HG02623 (cell line): ENCODE measurements at regions not wholly inside any gene's neighbourhood (a gene's known extent, or its start where the extent isn't known, plus 50 kb on each side); places are given as distances from the start of the nearest gene placed in this dataset.
"Not testable (repeated sequence)": the region's sequence is repeated elsewhere in the genome, so short reads cannot be mapped to it uniquely, and the experiment has no call there.

Source experiments
- ATAC-seq: cut with Tn5 transposase; IDR thresholded peaks from one replicate; pipeline ENCODE4 v1.9.1; 2021; ENCODE audit warnings: moderate library complexity; ENCODE audit not compliant: unreplicated experiment

- ATAC-seq, result not testable (repeated sequence)
These were observed 667.6 kb upstream of the NRG3 start for GRCh38 chr10:81207359-81207758.

- ATAC-seq, result no peak
These were observed 661.6 kb upstream of the NRG3 start for GRCh38 chr10:81213370-81213769.

DNA sequence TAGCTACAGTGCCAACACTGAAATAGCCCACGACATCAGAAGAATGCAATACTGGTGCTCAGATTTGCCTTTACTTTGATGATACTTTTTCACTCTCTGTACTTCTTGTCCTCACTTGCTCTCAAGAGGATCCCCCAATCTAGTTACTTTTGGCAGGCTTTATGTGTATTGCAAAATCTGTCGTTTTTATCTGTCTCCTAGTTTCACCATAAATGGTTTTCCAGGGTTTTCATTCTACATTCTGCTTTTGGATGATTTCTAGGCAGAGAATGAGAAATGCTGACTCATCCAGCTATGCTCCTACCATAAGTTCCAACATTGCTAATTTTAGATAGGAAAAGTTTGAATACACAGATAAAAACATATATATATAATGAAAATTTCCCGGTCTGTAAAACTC, 659.5 kb upstream of the NRG3 start:
- ATAC-seq, result no peak

GRCh38 chr10:81216949-81217348, 658.0 kb upstream of the NRG3 start:
- ATAC-seq, result no peak

DNA sequence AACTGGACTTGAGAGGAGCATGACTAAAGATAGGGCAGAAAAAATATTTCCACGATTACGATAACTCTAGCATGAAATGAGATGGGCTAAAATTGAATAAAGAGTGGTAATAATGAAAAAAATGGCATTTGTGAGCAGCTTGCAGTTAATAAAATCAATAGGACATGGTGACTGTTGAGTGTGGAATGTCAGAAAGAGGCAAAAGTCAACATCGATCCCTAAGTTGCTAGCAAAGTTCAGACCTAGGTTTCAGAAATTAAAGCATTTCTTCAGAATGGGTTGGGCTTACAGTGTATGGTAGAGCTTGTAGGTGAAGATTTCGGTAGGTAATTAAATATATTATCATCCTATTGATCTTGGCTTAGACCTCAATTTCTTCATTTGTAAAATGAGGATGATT, 656.7 kb upstream of the NRG3 start:
- ATAC-seq, result no peak

DNA sequence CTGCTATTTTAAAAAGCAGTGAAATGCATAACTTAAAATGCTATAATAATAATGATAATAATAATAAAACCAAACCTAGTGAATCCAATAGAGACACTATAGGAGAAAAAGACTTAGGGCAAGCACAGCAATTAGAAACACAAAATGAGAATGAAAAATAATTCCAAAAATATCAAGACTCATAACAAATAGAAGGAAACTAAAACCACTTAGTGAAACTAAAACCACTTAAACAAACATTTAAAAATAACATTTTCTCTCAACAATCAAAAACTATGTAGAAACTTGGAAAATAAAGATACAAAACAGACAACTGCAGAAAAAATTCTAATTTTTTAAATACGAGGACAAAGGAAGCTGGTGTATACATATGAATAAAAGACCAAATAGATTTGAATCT, 655.2 kb upstream of the NRG3 start:
- ATAC-seq, result no peak

DNA sequence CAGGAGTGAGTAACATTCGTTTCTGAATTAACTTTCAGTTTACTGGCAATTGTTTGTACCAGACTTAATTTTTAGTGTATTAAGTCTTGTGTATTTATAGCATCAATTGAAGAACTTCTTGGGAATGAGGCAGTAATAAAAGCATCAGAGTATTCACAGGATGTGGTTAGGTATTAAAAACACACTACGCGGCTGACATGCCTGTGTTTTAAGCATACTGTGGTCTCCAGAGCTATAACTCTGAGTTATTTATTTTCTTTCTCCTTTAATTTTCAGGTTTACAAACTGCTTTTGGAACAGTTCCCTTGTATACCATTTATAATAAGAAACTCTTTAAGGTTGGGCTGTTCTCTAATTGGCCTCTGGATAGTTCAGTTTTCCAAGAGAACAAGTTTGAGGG, 626.1 kb upstream of the NRG3 start:
- ATAC-seq, result no peak

GRCh38 chr10:81251457-81252115, 623.4 kb upstream of the NRG3 start:
- ATAC-seq, result no peak

GRCh38 chr10:81264991-81265390, 610.0 kb upstream of the NRG3 start:
- ATAC-seq, result not testable (repeated sequence)

- no peak for ATAC-seq
These were observed 604.9 kb upstream of the NRG3 start for GRCh38 chr10:81270051-81270450.

- no peak for ATAC-seq
These were observed 594.2 kb upstream of the NRG3 start for GRCh38 chr10:81280497-81281479.

DNA sequence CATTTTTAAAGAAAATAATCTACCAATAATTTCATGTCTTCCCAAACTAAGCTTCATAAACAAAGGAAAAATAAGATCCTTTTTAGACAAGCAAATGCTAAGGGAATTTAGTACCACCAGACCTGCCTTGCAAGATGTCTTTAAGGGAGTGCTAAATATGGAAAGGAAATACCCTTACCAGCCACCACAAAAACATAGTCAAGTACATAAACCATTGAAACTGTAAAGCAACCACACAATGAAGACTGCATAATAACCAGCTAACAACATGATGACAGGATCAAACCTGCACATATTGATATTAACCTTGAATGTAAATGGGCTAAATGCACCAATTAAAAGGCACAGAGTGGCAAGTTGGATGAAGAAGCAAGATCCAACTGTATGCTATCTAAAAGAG, 586.5 kb upstream of the NRG3 start:
- ATAC-seq, result no peak

GRCh38 chr10:81297292-81297691, 577.7 kb upstream of the NRG3 start:
- no peak for ATAC-seq

- ATAC-seq, result no peak
These were observed 571.3 kb upstream of the NRG3 start for GRCh38 chr10:81303656-81304055.

DNA sequence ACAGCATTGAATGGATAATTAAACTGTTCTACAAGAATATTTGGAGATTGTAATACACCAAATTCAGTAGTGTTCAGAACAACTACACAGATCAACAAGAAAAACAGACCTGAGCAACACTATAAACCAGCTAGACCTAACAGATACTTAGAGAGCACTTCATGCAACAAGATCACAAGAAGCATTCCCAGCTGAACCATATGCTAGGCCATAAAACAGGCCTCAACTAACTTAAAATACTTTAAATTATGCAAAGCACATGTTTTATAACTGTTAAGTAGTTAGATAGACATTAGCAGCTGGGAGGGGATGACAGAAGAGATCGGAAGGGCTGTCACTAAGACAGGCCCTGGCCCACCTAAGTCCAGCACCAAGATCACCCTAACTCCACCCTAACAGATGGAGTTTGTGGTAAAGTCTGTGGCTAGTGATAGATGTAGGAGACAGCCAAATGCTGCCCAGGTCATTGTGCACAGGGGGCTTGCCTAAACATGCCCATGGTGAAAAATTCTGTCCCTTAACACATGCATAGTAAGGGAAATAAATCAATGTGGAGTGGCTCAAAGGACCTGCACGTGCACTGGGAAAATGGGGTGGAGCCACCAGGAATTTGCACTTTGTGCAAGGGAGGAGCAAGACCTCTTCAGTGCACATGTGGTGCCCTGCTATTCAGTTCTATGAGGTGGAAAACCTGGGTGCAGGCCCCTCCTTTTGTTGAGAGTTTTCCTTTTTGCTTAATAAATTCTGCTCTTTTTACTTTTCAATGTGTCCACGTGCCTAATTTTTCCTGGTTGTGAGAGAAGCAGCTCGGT, 567.8 kb upstream of the NRG3 start:
- ATAC-seq, result no peak

- no peak for ATAC-seq
These were observed 565.9 kb upstream of the NRG3 start for GRCh38 chr10:81309041-81309552.

GRCh38 chr10:81314471-81314870, 560.5 kb upstream of the NRG3 start:
- no peak for ATAC-seq

GRCh38 chr10:81315026-81315425, 560.0 kb upstream of the NRG3 start:
- no peak for ATAC-seq

DNA sequence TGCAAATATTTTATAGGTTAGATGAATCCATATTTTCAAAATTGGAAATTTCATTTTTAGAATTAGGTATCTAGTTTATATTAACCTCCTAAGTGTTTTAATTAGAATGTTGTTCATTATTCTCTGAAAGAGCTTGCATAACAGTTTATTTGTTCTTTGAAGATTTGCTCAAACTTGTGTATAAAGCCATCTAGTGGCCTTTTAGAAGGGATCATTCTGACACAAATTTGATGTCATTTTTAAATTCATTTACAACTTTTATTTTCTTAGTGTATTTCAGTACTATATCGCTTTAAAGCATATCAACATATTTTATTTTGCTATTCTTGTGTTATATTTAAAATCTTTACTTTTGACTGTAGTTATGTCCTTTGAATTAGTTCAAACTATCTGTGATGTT, 527.0 kb upstream of the NRG3 start:
- ATAC-seq, result no peak

DNA sequence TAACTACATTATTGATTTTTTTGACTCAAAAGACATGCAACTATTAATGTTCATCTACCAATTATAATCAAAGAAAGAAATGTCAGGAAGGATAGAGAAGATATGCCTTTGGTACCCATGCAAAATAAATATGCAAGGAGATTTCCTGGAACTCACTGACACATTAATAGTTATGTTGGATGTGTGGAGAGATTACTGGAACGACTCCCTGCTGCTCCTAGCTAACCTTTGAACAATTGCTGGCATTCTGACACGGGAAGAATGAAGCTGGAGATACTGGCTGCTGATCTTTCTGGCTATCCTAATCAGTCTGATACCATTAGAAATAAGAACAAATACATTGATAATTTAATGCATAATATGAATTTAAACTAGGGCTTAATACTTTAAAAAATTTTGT, 507.9 kb upstream of the NRG3 start:
- ATAC-seq, result no peak

DNA sequence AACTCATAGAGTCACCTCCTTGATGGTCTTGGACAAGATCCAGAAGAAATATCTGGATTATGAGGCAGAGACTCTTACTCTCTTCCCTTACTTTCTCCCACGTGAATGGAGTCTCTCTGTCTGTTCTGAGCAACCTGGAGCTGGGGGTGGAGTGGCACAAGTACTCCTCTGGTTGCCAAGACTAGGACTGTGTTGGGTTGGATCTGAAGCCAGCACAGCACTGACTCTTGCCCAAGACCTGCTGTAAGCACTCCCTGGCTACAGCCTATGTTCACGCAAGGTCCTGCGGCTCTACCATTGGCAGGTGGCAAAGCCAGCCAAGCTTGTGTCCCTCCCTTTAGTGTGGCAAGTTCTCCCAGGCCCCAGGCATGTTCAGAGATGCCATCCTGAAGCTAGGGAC, 488.2 kb upstream of the NRG3 start:
- ATAC-seq, result no peak
